ENCODE measurements at regions not wholly inside any gene's neighbourhood (a gene's known extent, or its start where the extent isn't known, plus 50 kb on each side); places are given as distances from the start of the nearest gene placed in this dataset.

GRCh38 chr18:49694402-49694801, 118.9 kb downstream of the ACAA2 start:
- intact Hi-C loops (cut with DNase I) = no loop called here
- 88 to 96% (median 92%) methylated on average over 1 of the region's 1 CpG for WGBS, 4 donors

GRCh38 chr18:49693717-49694005, 119.7 kb downstream of the ACAA2 start:
- no peak for DNase-seq

More at GRCh38 chr18:49694402-49694801, 118.9 kb downstream of the ACAA2 start:
- Histone ChIP-seq H3K4me3 (no peak overlapping the region), H3K27me3 (no peaks in the 10 kb centered on the region), H3K4me1 (peaks cover 0 to 18% (median 3%) of the 10 kb centered on the region in 12 donors), H3K27ac (no peak overlapping the region), H3K9me3 (peaks cover 0 to 4% (median 0%) of the 10 kb centered on the region in 12 donors), H3K36me3 (no peaks in the 10 kb centered on the region)
- TF ChIP-seq CTCF (IDR thresholded peaks at IDR 0.05) (no peak), POLR2A (IDR thresholded peaks at IDR 0.05) (no peak)
- no peak for DNase-seq
- no peak for ATAC-seq

GRCh38 chr18:49692906-49693716, 120.2 kb downstream of the ACAA2 start:
- DNase-seq (no peak), ATAC-seq (no peak)
- Histone ChIP-seq H3K36me3 (no peaks in the 10 kb centered on the region), H3K27ac (no peak overlapping the region), H3K4me3 (no peak overlapping the region), H3K9me3 (peaks cover 0 to 4% (median 0%) of the 10 kb centered on the region in 12 donors), H3K4me1 (peaks cover 0 to 18% (median 3%) of the 10 kb centered on the region in 12 donors), H3K27me3 (no peaks in the 10 kb centered on the region)
- intact Hi-C loops (cut with DNase I) = no loop called here
- TF ChIP-seq CTCF (IDR thresholded peaks at IDR 0.05) = no peak
- TF ChIP-seq POLR2A (IDR thresholded peaks at IDR 0.05) = no peak
- WGBS, 4 donors = 47 to 58% (median 52%) methylated on average over 10 of the region's 10 CpGs

More at GRCh38 chr18:49693717-49694005, 119.7 kb downstream of the ACAA2 start:
- peaks cover 0 to 18% (median 3%) of the 10 kb centered on the region in 12 donors for H3K4me1 ChIP-seq
- intact Hi-C loops (cut with DNase I) = no loop called here
- H3K27me3 ChIP-seq = no peaks in the 10 kb centered on the region
- H3K4me3 ChIP-seq = no peak overlapping the region
- no peaks in the 10 kb centered on the region for H3K36me3 ChIP-seq
- no peak overlapping the region for H3K27ac ChIP-seq
- TF ChIP-seq CTCF (IDR thresholded peaks at IDR 0.05) = no peak
- no peak for TF ChIP-seq POLR2A (IDR thresholded peaks at IDR 0.05)
- 73 to 82% (median 80%) methylated on average over 4 of the region's 4 CpGs for WGBS, 4 donors
- no peak for ATAC-seq
- peaks cover 0 to 4% (median 0%) of the 10 kb centered on the region in 12 donors for H3K9me3 ChIP-seq

GRCh38 chr18:49691177-49691608, 122.1 kb downstream of the ACAA2 start:
- Histone ChIP-seq H3K27ac (peak overlapping the region in 1 of 12 donors; percentile 63), H3K27me3 (no peaks in the 10 kb centered on the region), H3K9me3 (peaks cover 0 to 7% (median 0%) of the 10 kb centered on the region in 12 donors), H3K4me1 (peaks cover 0 to 18% (median 0%) of the 10 kb centered on the region in 12 donors), H3K36me3 (no peaks in the 10 kb centered on the region), H3K4me3 (no peak overlapping the region)
- TF ChIP-seq POLR2A (IDR thresholded peaks at IDR 0.05) (no peak), CTCF (IDR thresholded peaks at IDR 0.05) (no peak)
- DNase-seq = peak in 1 of 5 donors; percentile 67
- ATAC-seq = peak in 2 of 4 donors; percentile 11 to 77
- 40 to 60% (median 49%) methylated on average over 2 of the region's 2 CpGs for WGBS, 4 donors
- intact Hi-C loops (cut with DNase I) = no loop called here
